Occipital lobe (tissue), 1 donor: ENCODE measurements at regions not wholly inside any gene's neighbourhood (a gene's known extent, or its start where the extent isn't known, plus 50 kb on each side); places are given as distances from the start of the nearest gene placed in this dataset.
"Not testable (repeated sequence)": the region's sequence is repeated elsewhere in the genome, so short reads cannot be mapped to it uniquely, and the experiment has no call there.

Experiments
- DNase-seq: peaks from one replicate; lab custom pipeline; 2025; lab: John Stamatoyannopoulos, UW

DNA sequence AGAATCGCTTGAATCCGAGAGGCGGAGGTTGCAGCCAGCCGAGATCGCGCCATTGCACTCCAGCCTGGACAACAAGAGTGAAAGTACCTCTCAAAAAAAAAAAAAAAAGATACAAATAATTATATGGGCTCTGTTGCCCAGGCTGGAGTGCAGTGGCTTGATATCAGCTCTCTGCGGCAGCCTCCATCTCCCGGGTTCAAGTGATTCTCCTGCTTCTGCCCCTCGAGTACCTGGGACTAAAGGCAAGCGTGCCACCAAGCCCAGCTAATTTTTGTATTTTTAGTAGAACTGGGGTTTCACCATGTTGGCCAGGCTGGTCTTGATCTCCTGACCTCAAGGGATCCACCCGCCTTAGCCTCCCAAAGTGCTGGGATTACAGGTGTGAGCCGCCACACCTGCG is 197.8 kb downstream of the ALG10 start:
- DNase-seq, result not testable (repeated sequence)

DNA sequence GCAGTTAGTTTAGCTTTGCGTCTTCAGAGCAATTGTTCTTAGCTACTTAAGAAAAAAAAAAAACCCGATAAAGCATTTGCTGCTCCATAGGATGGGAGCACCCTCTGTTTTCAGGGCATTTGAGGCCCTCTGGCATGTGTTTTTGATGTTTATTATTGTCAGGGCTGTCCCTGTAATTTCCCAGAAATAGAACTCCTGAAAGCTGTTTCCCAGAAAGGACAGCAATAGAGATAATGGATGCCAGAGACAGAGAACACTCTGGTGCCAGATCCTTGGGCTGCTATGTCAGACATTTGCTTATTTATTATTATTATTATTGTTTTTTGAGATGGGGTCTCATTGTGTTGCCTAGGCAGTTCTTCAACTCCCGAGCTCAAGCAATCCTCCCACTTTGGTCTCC is 201.3 kb downstream of the ALG10 start:
- no peak for DNase-seq

- DNase-seq, result not testable (repeated sequence)
Measured at GRCh38 chr12:34226044-34226443, 203.7 kb downstream of the ALG10 start.

GRCh38 chr12:34228046-34228445 is 205.8 kb downstream of the ALG10 start:
- not testable (repeated sequence) for DNase-seq

DNA sequence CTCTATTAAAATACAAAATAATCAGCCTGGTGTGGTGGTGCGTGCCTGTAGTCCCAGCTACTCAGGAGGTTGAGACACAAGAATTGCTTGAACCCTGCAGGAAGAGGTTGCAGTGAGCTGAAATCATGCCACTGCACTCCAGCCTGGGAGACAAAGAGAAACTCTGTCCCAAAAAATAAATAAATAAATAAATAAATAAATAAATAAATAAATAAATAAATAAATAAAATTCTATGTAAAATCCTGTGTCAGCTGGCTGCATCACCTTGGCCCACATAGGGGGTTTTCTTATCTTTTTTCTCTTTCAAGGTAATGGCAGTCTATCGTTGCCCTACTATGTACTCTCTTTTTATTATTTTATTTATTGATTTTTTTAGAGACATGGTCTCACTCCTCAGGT is 206.7 kb downstream of the ALG10 start:
- DNase-seq, result not testable (repeated sequence)

- no peak for DNase-seq
Measured at GRCh38 chr12:34233618-34234017, 211.3 kb downstream of the ALG10 start.

GRCh38 chr12:34236073-34236472 is 213.8 kb downstream of the ALG10 start:
- no peak for DNase-seq

- DNase-seq, result no peak
Measured at GRCh38 chr12:34244608-34245007, 222.3 kb downstream of the ALG10 start.

DNA sequence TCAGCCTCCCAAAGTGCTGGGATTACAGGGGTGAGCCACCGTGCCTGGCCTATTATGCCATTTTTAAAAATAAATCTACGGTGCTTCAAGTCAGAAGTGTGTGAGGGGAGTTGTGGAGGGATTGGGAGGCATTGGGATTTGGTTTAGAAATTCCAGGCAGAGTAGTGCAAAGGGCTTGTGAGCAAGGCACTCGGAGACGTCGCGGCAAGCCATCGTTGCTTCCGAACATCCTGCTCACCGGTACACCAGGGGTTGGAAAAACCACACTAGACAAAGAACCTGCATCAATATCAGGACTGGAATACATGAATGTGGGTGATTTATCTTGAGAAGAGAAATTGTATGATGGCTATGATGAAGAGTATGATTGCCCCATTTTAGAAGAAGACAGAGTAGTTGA is 227.0 kb downstream of the ALG10 start:
- no peak for DNase-seq

DNA sequence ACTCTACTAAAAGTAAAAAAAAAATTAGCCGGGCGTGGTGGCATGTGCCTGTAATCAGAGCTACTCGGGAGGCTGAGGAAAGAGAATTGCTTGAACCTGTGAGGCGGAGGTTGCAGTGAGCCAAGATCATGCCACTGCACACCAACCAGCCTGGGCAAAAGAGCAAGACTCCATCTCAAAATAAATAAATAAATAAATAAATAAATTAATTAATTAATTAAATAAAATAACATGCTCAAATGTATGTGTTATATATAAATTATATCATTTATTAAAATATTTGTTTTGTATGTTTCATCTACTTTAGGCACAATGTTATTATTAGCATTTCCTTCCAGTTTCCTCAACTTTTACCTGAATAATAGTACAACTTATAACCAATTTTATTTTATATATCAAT is 229.6 kb downstream of the ALG10 start:
- not testable (repeated sequence) for DNase-seq

GRCh38 chr12:34253674-34254073 is 231.4 kb downstream of the ALG10 start:
- no peak for DNase-seq

DNA sequence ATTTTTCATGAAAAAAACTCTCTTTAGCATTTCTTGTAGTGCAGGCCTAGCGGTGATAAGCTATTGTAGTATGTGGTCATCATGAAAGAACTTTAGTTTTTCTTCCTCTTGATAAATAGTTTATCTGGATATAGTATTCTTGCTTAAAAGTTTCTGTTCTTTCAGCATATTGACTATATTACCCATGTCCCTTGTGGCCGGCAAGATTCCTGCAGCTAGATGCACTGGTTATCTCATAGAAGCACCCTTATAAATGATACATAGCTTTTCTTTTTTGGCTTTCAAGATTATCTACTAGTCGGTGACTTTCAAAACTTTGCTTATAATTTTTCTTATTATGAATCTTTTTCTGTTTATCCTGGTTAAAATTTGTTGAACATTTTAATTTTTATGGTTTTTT is 234.8 kb downstream of the ALG10 start:
- no peak for DNase-seq

DNA sequence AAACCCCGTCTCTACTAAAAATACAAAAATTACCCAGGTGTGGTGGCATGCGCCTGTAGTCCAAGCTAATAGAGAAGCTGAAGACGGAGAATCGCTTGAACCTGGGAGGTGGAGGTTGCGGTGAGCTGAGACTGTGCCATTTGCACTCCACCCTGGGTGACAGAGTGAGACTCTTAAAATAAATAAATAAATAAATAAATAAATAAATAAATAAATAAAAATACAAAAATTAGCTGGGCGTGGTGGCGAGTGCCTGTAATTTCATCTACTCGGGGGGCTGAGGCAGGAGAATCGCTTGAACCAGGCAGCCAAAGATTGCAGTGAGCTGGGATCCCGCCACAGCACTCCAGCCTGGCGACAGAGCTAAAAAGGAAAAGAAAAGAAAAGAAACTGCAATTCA is 239.8 kb downstream of the ALG10 start:
- not testable (repeated sequence) for DNase-seq

GRCh38 chr12:34264110-34264509 is 241.8 kb downstream of the ALG10 start:
- DNase-seq, result no peak

GRCh38 chr12:34273703-34274102 is 251.4 kb downstream of the ALG10 start:
- not testable (repeated sequence) for DNase-seq

DNA sequence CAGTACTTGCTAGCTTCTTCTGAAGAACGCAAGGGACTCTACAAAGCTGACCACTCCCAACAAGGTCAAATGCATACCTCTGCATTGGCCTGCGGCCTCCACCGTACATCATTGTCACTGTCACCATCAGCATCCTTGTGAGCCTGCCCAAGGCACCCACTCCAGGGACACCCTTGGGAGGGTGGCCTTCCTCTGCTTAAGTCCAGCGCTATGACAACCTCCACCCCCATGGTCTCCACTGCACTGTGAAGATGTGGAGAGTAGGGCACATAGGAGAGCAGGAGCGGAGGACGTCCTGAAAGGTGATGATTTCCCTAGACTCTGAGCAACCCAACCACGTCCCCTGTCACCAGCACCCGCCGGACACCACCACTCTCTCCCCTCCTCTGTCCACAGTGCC is 252.8 kb downstream of the ALG10 start:
- DNase-seq, result no peak

GRCh38 chr12:34286483-34286882 is 264.2 kb downstream of the ALG10 start:
- no peak for DNase-seq

GRCh38 chr12:34286934-34287333 is 264.6 kb downstream of the ALG10 start:
- DNase-seq, result no peak

GRCh38 chr12:34287437-34287836 is 265.1 kb downstream of the ALG10 start:
- DNase-seq, result no peak

- no peak for DNase-seq
Measured at GRCh38 chr12:34287986-34288962, 266.0 kb downstream of the ALG10 start.

DNA sequence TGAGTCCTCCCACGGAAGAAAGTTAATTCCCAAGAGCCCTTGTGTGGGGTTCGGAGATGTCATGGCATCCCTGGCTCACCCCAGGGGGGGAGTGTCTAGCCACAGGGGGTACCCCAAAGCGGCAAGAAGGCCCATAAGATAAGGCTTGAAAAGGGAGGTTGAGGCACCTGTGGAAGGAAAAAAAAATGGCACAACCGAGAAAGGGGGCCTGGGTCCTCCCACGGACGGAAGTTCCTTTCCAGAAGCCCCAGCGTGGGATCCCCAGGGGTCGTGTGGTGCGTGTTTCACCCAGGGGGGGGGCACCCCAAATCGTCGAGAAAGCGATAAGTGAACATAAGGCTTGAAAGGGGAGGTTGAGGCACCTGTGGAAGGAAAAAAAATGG is 266.7 kb downstream of the ALG10 start:
- no peak for DNase-seq

DNA sequence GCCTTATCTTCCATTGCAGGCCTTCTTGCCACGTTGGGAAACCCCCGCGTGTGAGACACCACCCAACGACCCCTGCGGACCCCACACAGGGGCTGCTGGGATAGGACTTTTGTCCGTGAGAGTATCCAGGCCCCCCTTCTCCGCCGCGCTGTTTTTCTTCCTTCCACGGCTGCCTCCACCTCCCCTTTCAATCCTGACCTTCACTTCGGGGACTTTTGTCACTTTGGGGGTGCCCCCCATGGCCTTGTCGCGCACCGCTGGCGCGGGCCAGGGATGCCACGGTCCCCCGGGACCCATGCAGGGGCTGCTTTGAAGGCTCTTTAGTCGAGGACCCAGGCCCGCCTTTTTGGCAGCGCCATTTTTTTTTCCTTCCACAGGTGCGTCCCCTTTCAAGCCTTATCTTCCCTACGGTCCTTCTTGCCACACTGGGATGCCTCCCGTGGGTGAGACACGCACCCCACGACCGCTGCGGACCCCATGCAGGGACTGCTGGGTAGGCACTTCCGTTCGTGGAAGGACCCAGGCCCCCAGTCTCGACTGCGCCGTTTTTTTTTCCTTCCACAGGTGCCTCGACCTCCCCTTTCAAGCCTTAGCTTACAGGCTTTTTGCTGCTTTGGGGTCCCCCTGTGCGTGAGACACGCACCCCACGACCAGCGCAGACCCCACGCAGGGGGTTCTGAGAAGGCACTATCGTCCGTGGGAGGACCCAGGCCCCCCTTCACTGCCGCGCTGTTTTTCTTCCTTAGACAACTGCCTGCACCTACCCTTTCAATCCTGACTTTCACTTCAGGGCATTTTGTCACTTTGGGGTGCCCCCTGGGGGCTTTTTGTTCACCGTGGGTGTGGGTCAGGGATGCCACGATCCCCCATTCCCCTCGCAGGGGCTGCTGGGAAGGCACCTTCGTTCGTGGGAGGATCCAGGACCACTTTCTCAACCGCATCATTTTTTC is 267.4 kb downstream of the ALG10 start:
- DNase-seq, result no peak
